K562 (cell line): ENCODE measurements at regions not wholly inside any gene's neighbourhood (a gene's known extent, or its start where the extent isn't known, plus 50 kb on each side); places are given as distances from the start of the nearest gene placed in this dataset.

Experiments
- ATAC-seq: fragments of 200-7000 bp; cut with Tn5 transposase; 3 replicates; pipeline ENCODE4 v1.9.1; 2020; ENCODE audit warnings: moderate library complexity
- BruUV-seq: library from RNA; stranded (reverse); fragments of 400-500 nt; replicated peaks from 2 replicates; lab custom pipeline; 2021; lab: Mats Ljungman, UMichigan
- CTCF ChIA-PET: fragments of 300-600 bp; formaldehyde crosslinking; extraction: SDS; loops from one replicate; lab custom pipeline; 2021; ENCODE audit warnings: low intra/inter-chr PET ratio; lab: Yijun Ruan, JAX
- POLR2A ChIA-PET: fragments of 300-600, 350-650 bp; sonication (Branson Sonifier 250); formaldehyde crosslinking; extraction: SDS; loops from one replicate; lab custom pipeline; 2021; ENCODE audit warnings: antibody characterized with exemption, inconsistent platforms; lab: Yijun Ruan, JAX
- DNase-seq, 4 experiments: peaks; one replicate each; pipeline versions ENCODE4 v3.0.0 to v3.0.0-alpha.2; 2011 to 2018; ENCODE audit warnings: low spot score in 3 of 4, mixed read lengths in 3 of 4; ENCODE audit errors: extremely low read depth in 1 of 4
- FAIRE-seq: peaks from 2 replicates; lab custom pipeline; 2011; peaks lifted over from hg19 to GRCh38; lab: Jason Lieb, UNC
- H2AFZ ChIP-seq: 2 replicates; pipeline ENCODE4 v1.6.0; 2011; ENCODE audit warnings: low read depth, low read length, control low read depth, inconsistent platforms
- H3K27ac ChIP-seq: fragments of 200-600 bp; 3 replicates; pipeline ENCODE4 v1.8.0; 2011; ENCODE audit warnings: low read depth, mild to moderate bottlenecking, control low read depth, inconsistent platforms, low read length, moderate library complexity, mixed read lengths; ENCODE audit errors: extremely low read depth
- H3K27me3 ChIP-seq, 2 experiments: fragments of 300-600 bp in 1 of 2; 2 replicates in 1 of 2; 3 replicates in 1 of 2; pipeline versions ENCODE4 v1.6.0 to v1.8.0; 2011; ENCODE audit warnings: inconsistent platforms in 2 of 2, low read length in 2 of 2, mild to moderate bottlenecking in 1 of 2, mixed read lengths in 1 of 2, moderate library complexity in 1 of 2; ENCODE audit not compliant: control insufficient read depth in 2 of 2, insufficient read depth in 2 of 2
- H3K36me3 ChIP-seq: fragments of 300-600 bp; 3 replicates; pipeline ENCODE4 v1.8.0; 2011; ENCODE audit warnings: mild to moderate bottlenecking, low read length, inconsistent platforms; ENCODE audit not compliant: control insufficient read depth, insufficient read depth
- H3K4me1 ChIP-seq, 2 experiments: fragments of 200-600 bp in 1 of 2; replicated peaks in 1 of 2; 2 replicates in 1 of 2; 3 replicates in 1 of 2; pipeline versions ENCODE4 v1.5.1 to v1.8.0; 2011; ENCODE audit warnings: inconsistent platforms in 2 of 2, low read length in 2 of 2, mild to moderate bottlenecking in 1 of 2, mixed read lengths in 1 of 2, moderate library complexity in 1 of 2; ENCODE audit not compliant: control insufficient read depth in 2 of 2, insufficient read depth in 2 of 2
- H3K4me2 ChIP-seq: 2 replicates; pipeline ENCODE4 v1.6.1; 2011; ENCODE audit warnings: low read length, control low read depth, inconsistent platforms, mixed read lengths; ENCODE audit not compliant: insufficient read depth
- H3K4me3 ChIP-seq: fragments of 200-600 bp; sonication (generic), shearing (Covaris generic); 2 replicates; pipeline ENCODE4 v1.5.1; 2016; ENCODE audit warnings: control low read depth, inconsistent platforms
- H3K79me2 ChIP-seq: fragments of 200-600 bp; 3 replicates; pipeline ENCODE4 v1.8.0; 2011; ENCODE audit warnings: low read length, inconsistent platforms; ENCODE audit not compliant: control insufficient read depth, insufficient read depth
- H3K9ac ChIP-seq, 2 experiments: 2 replicates each; pipeline versions ENCODE4 v1.6.0 to v1.6.1; 2011; ENCODE audit warnings: low read depth in 2 of 2, low read length in 2 of 2, control low read depth in 1 of 2, inconsistent platforms in 1 of 2, mild to moderate bottlenecking in 1 of 2, mixed read lengths in 1 of 2; ENCODE audit not compliant: insufficient read depth in 1 of 2
- H3K9me1 ChIP-seq: one replicate; pipeline ENCODE4 v1.6.0; 2011; ENCODE audit warnings: inconsistent platforms, mild to moderate bottlenecking, low read length, moderate library complexity; ENCODE audit not compliant: control insufficient read depth, insufficient read depth
- H3K9me3 ChIP-seq: replicated peaks from 2 replicates; pipeline ENCODE4 v1.5.1; 2011; ENCODE audit warnings: low read depth, low read length, inconsistent platforms; ENCODE audit not compliant: control insufficient read depth, insufficient read depth
- H4K20me1 ChIP-seq: replicated peaks from 2 replicates; pipeline ENCODE4 v1.6.1; 2011; ENCODE audit warnings: low read length, inconsistent platforms, mixed read lengths; ENCODE audit not compliant: control insufficient read depth, insufficient read depth
- BDP1 ChIP-seq: IDR thresholded peaks from 3 replicates; pipeline ENCODE4 v1.6.1; 2011; ENCODE audit not compliant: insufficient read length, insufficient read depth
- CC2D1A ChIP-seq: fragments of 450-650 bp; IDR thresholded peaks from 2 replicates; pipeline ENCODE4 v1.6.1; 2017; ENCODE audit warnings: mild to moderate bottlenecking
- CHD1 ChIP-seq: fragments of 200-600 bp; sonication (generic); IDR thresholded peaks from one replicate; pipeline ENCODE4 v1.6.1; 2012; ENCODE audit warnings: mild to moderate bottlenecking, moderate library complexity, low read length, inconsistent platforms
- ETV6 ChIP-seq, 3 experiments: fragments of 150-350 bp in 1 of 3; sonication (generic) in 1 of 3; formaldehyde crosslinking in 1 of 3; IDR thresholded peaks; 2 replicates each; pipeline versions ENCODE4 v1.6.1 to v1.8.0; 2014 to 2022; ENCODE audit warnings: borderline replicate concordance in 2 of 3, low read depth in 2 of 3, antibody characterized with exemption in 1 of 3, low read length in 1 of 3, mild to moderate bottlenecking in 1 of 3, missing genetic modification reagents in 1 of 3
- FOXK2 ChIP-seq, 2 experiments: fragments of 450-650 bp; IDR thresholded peaks in 1 of 2; conservative IDR thresholded peaks in 1 of 2; 2 replicates each; pipeline ENCODE4 v1.6.1; 2016; ENCODE audit warnings: low read depth in 2 of 2, mild to moderate bottlenecking in 1 of 2
- PPARD ChIP-seq: fragments of 250-450 bp; sonication (Bioruptor Pico); IDR thresholded peaks from 2 replicates; pipeline ENCODE4 v1.8.0; 2022; ENCODE audit warnings: inconsistent platforms, mild to moderate bottlenecking, moderate library complexity
- WGBS: fragments of 100-300 bp; shearing (Covaris generic); methylation state at CpG from one replicate; pipeline ENCODE4 v1.1.6; 2016; ENCODE audit warnings: low coverage, mixed read lengths; ENCODE audit not compliant: insufficient coverage; ENCODE audit errors: missing lambda C conversion rate; 5-methylcytosine and 5-hydroxymethylcytosine counted together
- in situ Hi-C: fragments of 300-500 bp; cut with MboI; formaldehyde crosslinking; loops from 4 replicates; pipeline ENCODE4 v1.15.0; 2018; ENCODE audit warnings: inconsistent platforms, mixed read lengths
- intact Hi-C: fragments of 100-400 bp; cut with micrococcal nuclease; formaldehyde crosslinking; loops from 2 replicates; pipeline ENCODE4 v1.14.2; 2022
- TF ChIP-seq, protein P1 (sequence below): fragments of 250-450 bp; sonication (Bioruptor Pico); IDR thresholded peaks from 2 replicates; pipeline ENCODE4 v1.5.0; 2021; ENCODE audit warnings: mild to moderate bottlenecking, borderline replicate concordance
- TF ChIP-seq, protein P2 (sequence below): sonication (generic); formaldehyde crosslinking; IDR thresholded peaks from 2 replicates; pipeline ENCODE4 v1.9.0; 2022; ENCODE audit warnings: mild to moderate bottlenecking, missing genetic modification reagents

DNA sequence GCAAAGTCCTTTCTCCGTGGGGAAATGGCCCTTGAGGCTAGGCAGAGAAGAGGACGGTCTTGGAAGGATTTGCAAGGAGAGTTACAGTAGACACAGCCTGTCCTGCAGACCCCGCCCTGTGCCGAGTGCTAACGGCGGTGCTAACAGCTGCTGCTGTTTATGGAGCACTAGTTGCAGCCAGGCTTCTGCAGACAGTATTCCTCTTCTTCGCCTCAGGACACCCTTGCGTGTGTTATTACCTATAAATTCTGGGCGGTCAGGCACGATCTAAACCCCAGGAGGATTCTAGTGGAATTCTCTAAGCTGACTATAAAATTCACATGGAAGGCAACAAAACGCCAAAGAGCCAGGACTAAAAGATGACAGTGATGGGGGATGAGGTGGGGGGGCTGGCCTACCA is 139.8 kb downstream of the GLI2 start:
- peaks cover 4% of the 10 kb centered on the region for H3K9me1 ChIP-seq
- intact Hi-C loops: no loop called here
- no peak overlapping the region for H3K9ac ChIP-seq
- DNase-seq: no peak
- H3K4me2 ChIP-seq: no peak overlapping the region
- 5% methylated on average over 11 of the region's 11 CpGs for WGBS
- POLR2A ChIA-PET: interaction anchor here (0.6 kb wide), 1 partner anchor 91 kb away, joined by 4 read pairs; no protein-coding TSS in a partner anchor
- H3K36me3 ChIP-seq: no peaks in the 10 kb centered on the region
- no peak overlapping the region for H3K27ac ChIP-seq
- TF ChIP-seq CHD1: no peak
- TF ChIP-seq, all 486 proteins: peak for 0
- H3K9me3 ChIP-seq: no peaks in the 10 kb centered on the region
- CTCF ChIA-PET: no interaction called here
- peaks cover 5% of the 10 kb centered on the region; the same call in 1 of the 2 replicates for H4K20me1 ChIP-seq
- peaks cover 0 to 4% of the 10 kb centered on the region in 2 experiments; a peak in 2 of 5 replicates for H3K4me1 ChIP-seq
- in situ Hi-C loops: no loop called here
- no peaks in the 10 kb centered on the region for H3K79me2 ChIP-seq
- H3K27me3 ChIP-seq: peaks cover 61 to 77% of the 10 kb centered on the region in 2 experiments
- no peak for ATAC-seq
- H3K4me3 ChIP-seq: no peak overlapping the region
- no peak overlapping the region for H2AFZ ChIP-seq
- no peak for FAIRE-seq
- no TSS peak for BruUV-seq

DNA sequence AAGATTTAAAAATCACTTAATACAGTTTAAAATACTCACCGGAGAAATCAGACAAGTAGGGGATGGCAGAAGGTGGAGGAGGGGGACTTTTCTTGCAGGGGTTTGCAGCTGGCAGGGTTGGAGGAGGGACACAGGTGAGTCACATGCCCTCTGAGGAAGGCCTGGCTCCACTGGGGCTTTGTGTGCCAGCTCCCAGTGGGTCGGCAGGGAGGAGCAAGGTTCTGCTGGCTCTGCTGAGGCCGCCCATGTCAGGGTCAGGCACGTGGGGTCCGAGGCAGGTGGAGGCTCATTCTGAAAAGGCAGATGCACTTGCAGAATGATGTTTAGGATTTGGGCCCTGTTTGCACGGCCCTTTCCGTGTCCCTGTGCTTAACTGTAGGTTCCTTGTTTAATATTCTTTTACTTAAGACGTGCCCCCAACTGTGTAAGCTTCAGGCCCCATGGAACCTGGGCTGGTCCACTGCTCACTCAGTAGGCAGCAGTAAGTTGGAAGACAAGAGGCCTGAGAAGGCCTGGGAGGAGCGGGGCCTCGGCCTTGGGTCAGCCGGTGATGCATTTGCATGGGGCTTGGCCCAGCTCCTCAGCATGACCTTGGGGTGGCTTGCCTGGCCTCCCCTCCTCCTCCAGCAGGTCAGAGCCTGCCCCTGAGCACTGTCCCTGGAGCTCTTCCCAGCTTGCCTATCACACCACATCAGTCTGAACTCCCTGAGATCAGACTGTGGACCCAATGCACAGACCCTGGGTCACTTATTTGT is 141.0 kb downstream of the GLI2 start:
- 5% methylated on average over 10 of the region's 11 CpGs for WGBS
- POLR2A ChIA-PET: interaction anchor here (0.6 to 1.3 kb wide), 2 partner anchors 22 to 92 kb away, joined by 3 read pairs; no protein-coding TSS in a partner anchor
- TF ChIP-seq, protein P1, sequence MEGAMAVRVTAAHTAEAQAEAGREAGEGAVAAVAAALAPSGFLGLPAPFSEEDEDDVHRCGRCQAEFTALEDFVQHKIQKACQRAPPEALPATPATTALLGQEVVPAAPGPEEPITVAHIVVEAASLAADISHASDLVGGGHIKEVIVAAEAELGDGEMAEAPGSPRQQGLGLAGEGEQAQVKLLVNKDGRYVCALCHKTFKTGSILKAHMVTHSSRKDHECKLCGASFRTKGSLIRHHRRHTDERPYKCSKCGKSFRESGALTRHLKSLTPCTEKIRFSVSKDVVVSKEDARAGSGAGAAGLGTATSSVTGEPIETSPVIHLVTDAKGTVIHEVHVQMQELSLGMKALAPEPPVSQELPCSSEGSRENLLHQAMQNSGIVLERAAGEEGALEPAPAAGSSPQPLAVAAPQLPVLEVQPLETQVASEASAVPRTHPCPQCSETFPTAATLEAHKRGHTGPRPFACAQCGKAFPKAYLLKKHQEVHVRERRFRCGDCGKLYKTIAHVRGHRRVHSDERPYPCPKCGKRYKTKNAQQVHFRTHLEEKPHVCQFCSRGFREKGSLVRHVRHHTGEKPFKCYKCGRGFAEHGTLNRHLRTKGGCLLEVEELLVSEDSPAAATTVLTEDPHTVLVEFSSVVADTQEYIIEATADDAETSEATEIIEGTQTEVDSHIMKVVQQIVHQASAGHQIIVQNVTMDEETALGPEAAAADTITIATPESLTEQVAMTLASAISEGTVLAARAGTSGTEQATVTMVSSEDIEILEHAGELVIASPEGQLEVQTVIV: no peak
- TF ChIP-seq CC2D1A (no peak), BDP1 (no peak), ETV6 (IDR thresholded peaks at IDR 0.05; ENCODE audit: borderline replicate concordance in 1 of 2, low read depth in 2 of 2, low read length in 1 of 2) (no peak), ETV6 (CRISPR knock-in tag; IDR thresholded peaks at IDR 0.05; ENCODE audit: borderline replicate concordance) (no peak), FOXK2 (conservative IDR thresholded peaks at IDR 0.05 in 1 of 2, IDR thresholded peaks at IDR 0.05 in 1 of 2; ENCODE audit: low read depth in 2 of 2) (no peak), PPARD (CRISPR knock-in tag) (no peak)
- TF ChIP-seq, protein P2, sequence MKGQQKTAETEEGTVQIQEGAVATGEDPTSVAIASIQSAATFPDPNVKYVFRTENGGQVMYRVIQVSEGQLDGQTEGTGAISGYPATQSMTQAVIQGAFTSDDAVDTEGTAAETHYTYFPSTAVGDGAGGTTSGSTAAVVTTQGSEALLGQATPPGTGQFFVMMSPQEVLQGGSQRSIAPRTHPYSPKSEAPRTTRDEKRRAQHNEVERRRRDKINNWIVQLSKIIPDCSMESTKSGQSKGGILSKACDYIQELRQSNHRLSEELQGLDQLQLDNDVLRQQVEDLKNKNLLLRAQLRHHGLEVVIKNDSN: no peak

More for the DNA sequence above, 141.0 kb downstream of the GLI2 start:
- Histone ChIP-seq H4K20me1 (peaks cover 5% of the 10 kb centered on the region; the same call in 1 of the 2 replicates), H3K27ac (no peak overlapping the region), H3K9ac (no peak overlapping the region), H3K4me1 (peaks cover 0 to 4% of the 10 kb centered on the region in 2 experiments; a peak in 2 of 5 replicates), H3K4me3 (no peak overlapping the region), H2AFZ (no peak overlapping the region), H3K4me2 (no peak overlapping the region), H3K9me3 (no peaks in the 10 kb centered on the region), H3K79me2 (no peaks in the 10 kb centered on the region), H3K36me3 (no peaks in the 10 kb centered on the region), H3K9me1 (no peaks in the 10 kb centered on the region), H3K27me3 (peaks cover 59 to 73% of the 10 kb centered on the region in 2 experiments)
- DNase-seq (no peak), FAIRE-seq (no peak), ATAC-seq (no peak)
- in situ Hi-C loops (no loop called here), intact Hi-C loops (no loop called here)
- CTCF ChIA-PET: no interaction called here
- no TSS peak for BruUV-seq
